Natural killer cell (primary cell): ENCODE measurements at regions not wholly inside any gene's neighbourhood (a gene's known extent, or its start where the extent isn't known, plus 50 kb on each side); places are given as distances from the start of the nearest gene placed in this dataset.
"Not testable (repeated sequence)": the region's sequence is repeated elsewhere in the genome, so short reads cannot be mapped to it uniquely, and the experiment has no call there.

Source experiments
- ATAC-seq, 3 donors: fragments of 150-1000 bp in 2 of 3; fragments of 200-7000 bp in 1 of 3; cut with Tn5 transposase; 1 replicate in 1 of 3; 2 replicates in 2 of 3; pipeline ENCODE4 v1.10.0; 2021; ENCODE audit warnings: mild to moderate bottlenecking in 2 of 3, moderate library complexity in 2 of 3
- DNase-seq, 2 donors: peaks; one replicate each; pipeline versions ENCODE4 v3.0.0 to v3.0.0-alpha.2; 2013 to 2021; ENCODE audit warnings: mixed read lengths in 1 of 2
- H3K27ac ChIP-seq: one replicate; pipeline ENCODE4 v1.5.1; 2013; ENCODE audit warnings: mild to moderate bottlenecking, low read length
- H3K27me3 ChIP-seq: one replicate; pipeline ENCODE4 v1.6.1; 2013; ENCODE audit warnings: low read length; ENCODE audit not compliant: control insufficient read depth, insufficient read depth
- H3K36me3 ChIP-seq: one replicate; pipeline ENCODE4 v1.6.1; 2013; ENCODE audit warnings: low read length; ENCODE audit not compliant: control insufficient read depth, insufficient read depth
- H3K4me1 ChIP-seq: one replicate; pipeline ENCODE4 v1.6.1; 2013; ENCODE audit warnings: low read length; ENCODE audit not compliant: control insufficient read depth, insufficient read depth
- H3K4me3 ChIP-seq: one replicate; pipeline ENCODE4 v1.5.1; 2013; ENCODE audit warnings: low read length
- H3K9me3 ChIP-seq: one replicate; pipeline ENCODE4 v1.6.1; 2013; ENCODE audit warnings: low read length; ENCODE audit not compliant: control insufficient read depth, insufficient read depth
- H3K27ac Mint-ChIP-seq, 2 donors: one replicate each; pipeline ENCODE4 v1.8.0; 2022; ENCODE audit warnings: mild to moderate bottlenecking in 2 of 2, mixed read lengths in 2 of 2, moderate library complexity in 1 of 2
- H3K27me3 Mint-ChIP-seq, 2 donors: one replicate each; pipeline ENCODE4 v1.8.0; 2022; ENCODE audit warnings: low read depth in 2 of 2, mixed read lengths in 2 of 2
- H3K36me3 Mint-ChIP-seq: one replicate; pipeline ENCODE4 v1.8.0; 2022; ENCODE audit warnings: mixed read lengths
- H3K4me1 Mint-ChIP-seq, 2 donors: one replicate each; pipeline ENCODE4 v1.8.0; 2022; ENCODE audit warnings: mixed read lengths in 2 of 2
- H3K4me3 Mint-ChIP-seq: one replicate; pipeline ENCODE4 v1.8.0; 2022; ENCODE audit warnings: mild to moderate bottlenecking, moderate library complexity, mixed read lengths
- H3K9me3 Mint-ChIP-seq, 2 donors: one replicate each; pipeline ENCODE4 v1.8.0; 2022; ENCODE audit warnings: mixed read lengths in 2 of 2
- WGBS: methylation state at CpG from one replicate; pipeline ENCODE4 v1.1.7; 2013; ENCODE audit warnings: missing lambda C conversion rate; ENCODE audit not compliant: insufficient coverage; 5-methylcytosine and 5-hydroxymethylcytosine counted together
- intact Hi-C: fragments of 100-400 bp; cut with micrococcal nuclease; formaldehyde crosslinking; loops from one replicate; pipeline ENCODE4 v1.14.2; 2022
- TF ChIP-seq, protein P1 (sequence below): fragments of 200-600 bp; IDR thresholded peaks from one replicate; pipeline ENCODE4 v1.8.0; 2022; ENCODE audit warnings: antibody characterized with exemption

DNA sequence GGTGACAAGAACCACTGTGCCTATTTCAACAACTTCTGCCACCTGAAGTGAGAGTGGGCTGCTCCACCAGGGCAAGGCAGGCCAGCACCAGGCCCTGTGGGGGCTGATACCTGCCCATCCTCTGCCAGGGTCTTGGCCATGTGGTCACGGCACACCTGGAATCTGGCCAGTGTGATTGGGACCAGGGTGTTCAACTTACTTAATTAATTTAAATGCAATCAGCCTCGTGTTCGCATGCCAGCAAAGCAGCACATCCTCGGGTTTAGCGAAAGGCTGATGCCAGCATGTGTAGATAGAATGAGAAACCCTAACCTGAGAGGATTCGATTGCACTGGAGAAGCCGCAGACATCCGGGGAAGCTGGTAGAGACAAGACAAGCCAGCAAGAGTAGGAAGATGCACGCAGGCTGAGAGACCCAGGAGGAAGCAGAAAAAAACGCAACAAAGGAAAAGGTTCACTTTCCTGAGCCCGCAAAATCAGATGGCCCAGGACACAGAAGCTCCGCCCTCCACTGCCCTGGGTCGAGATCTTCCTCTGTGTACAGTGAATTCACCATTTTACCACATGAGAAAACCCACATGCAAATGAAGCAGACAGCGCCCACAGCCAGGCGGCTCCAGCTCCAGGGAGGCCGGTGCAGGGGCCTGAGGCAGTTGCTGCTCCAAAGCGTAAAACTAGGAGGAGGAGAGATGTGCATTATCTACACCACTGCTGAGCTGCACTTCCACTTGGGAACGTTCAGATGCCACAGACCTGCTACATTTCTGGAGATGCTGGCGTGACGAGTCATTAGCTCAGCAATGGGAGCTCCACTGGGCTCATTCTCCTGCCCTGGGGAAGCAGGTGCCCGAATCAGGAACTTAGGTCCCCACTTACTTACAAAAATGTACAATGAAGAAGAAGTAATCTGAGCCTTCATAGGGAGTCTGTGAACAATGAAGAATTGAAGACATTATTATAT, 92.1 kb downstream of the TMEM18 start:
- H3K9me3 ChIP-seq, result no peaks in the 10 kb centered on the region
- H3K4me3 Mint-ChIP-seq, result peak overlapping the region; percentile 53
- H3K4me1 Mint-ChIP-seq, result peaks cover 11% of the 10 kb centered on the region in 2 donors
- H3K36me3 Mint-ChIP-seq, result no peaks in the 10 kb centered on the region
- peak overlapping the region in 1 of 2 donors; percentile 53 for H3K27ac Mint-ChIP-seq
- no peaks in the 10 kb centered on the region for H3K9me3 Mint-ChIP-seq
- peak; percentile 84 to 98 (median 96) for ATAC-seq
- peak; percentile 23 to 67 for DNase-seq
- peaks cover 17% of the 10 kb centered on the region for H3K4me1 ChIP-seq
- TF ChIP-seq, protein P1, sequence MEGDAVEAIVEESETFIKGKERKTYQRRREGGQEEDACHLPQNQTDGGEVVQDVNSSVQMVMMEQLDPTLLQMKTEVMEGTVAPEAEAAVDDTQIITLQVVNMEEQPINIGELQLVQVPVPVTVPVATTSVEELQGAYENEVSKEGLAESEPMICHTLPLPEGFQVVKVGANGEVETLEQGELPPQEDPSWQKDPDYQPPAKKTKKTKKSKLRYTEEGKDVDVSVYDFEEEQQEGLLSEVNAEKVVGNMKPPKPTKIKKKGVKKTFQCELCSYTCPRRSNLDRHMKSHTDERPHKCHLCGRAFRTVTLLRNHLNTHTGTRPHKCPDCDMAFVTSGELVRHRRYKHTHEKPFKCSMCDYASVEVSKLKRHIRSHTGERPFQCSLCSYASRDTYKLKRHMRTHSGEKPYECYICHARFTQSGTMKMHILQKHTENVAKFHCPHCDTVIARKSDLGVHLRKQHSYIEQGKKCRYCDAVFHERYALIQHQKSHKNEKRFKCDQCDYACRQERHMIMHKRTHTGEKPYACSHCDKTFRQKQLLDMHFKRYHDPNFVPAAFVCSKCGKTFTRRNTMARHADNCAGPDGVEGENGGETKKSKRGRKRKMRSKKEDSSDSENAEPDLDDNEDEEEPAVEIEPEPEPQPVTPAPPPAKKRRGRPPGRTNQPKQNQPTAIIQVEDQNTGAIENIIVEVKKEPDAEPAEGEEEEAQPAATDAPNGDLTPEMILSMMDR, result no peak
- 23% methylated on average over 20 of the region's 21 CpGs for WGBS
- H3K4me3 ChIP-seq, result no peak overlapping the region
- H3K36me3 ChIP-seq, result no peaks in the 10 kb centered on the region
- intact Hi-C loops, result no loop called here
- H3K27ac ChIP-seq, result no peak overlapping the region
- peaks cover 8% of the 10 kb centered on the region for H3K27me3 ChIP-seq
- peaks cover 34 to 41% of the 10 kb centered on the region in 2 donors for H3K27me3 Mint-ChIP-seq

DNA sequence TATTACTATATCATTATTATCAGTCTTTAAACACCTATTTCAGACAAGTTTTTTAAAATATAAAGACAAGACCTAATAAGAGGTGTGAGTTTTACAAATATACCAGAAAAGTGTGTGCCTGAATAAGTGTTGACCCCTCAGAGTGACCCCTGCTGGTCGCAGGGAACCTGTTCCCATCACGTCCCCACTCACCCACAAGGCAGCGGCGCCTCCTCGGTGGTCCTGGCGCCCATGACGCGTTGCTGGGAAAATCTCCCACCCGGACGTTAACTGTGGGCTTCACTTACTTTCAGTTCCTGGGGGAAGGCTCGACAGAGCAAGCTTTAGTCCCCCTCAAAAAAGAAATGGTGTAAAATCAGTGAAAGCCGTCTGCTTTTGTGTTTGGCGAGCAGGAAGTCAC, 93.5 kb downstream of the TMEM18 start:
- H3K9me3 Mint-ChIP-seq, result no peaks in the 10 kb centered on the region
- intact Hi-C loops, result no loop called here
- H3K27ac Mint-ChIP-seq, result no peak overlapping the region
- H3K4me1 Mint-ChIP-seq, result peaks cover 11% of the 10 kb centered on the region in 2 donors
- no peaks in the 10 kb centered on the region for H3K36me3 ChIP-seq
- no peaks in the 10 kb centered on the region for H3K9me3 ChIP-seq
- no peak for DNase-seq
- no peak overlapping the region for H3K27ac ChIP-seq
- no peak overlapping the region for H3K4me3 ChIP-seq
- TF ChIP-seq, protein P1, result no peak
- H3K27me3 Mint-ChIP-seq, result peaks cover 25 to 36% of the 10 kb centered on the region in 2 donors
- ATAC-seq, result no peak
- no peaks in the 10 kb centered on the region for H3K36me3 Mint-ChIP-seq
- H3K4me3 Mint-ChIP-seq, result no peak overlapping the region
- peaks cover 8% of the 10 kb centered on the region for H3K27me3 ChIP-seq
- WGBS, result 89% methylated on average over 13 of the region's 13 CpGs
- peaks cover 17% of the 10 kb centered on the region for H3K4me1 ChIP-seq

DNA sequence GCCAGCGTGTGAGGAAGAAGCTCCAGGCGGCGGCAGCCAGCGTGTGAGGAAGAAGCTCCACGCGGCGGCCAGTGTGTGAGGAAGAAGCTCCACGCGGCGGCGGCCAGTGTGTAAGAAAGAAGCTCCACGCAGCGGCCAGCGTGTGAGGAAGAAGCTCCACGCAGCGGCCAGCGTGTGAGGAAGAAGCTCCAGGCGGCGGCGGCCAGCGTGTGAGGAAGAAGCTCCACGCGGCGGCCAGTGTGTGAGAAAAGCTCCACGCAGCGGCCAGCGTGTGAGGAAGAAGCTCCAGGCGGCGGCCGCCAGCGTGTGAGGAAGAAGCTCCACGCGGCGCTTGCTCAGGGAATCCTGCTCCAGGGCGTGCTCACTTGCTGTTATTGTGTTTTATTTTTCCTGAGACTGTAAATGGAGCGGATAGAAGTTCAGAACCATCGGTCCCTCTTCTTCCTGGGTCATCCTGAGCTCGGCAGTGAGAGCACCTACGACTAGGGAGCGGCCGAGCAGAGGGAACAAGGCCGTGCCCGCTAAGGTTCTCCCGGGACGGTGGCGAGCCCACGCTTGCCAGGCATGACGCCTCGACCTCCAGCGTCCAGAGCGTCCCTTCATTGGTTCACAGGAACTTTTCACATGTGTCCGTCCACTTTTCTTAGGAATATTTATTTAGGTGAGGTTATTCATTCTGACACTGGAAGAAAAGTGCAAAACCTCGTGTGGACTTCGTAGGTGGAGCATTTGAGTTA, 94.2 kb downstream of the TMEM18 start:
- Histone ChIP-seq H3K9me3 (no peaks in the 10 kb centered on the region), H3K27me3 (peaks cover 8% of the 10 kb centered on the region), H3K4me3 (no peak overlapping the region), H3K27ac (no peak overlapping the region), H3K36me3 (no peaks in the 10 kb centered on the region), H3K4me1 (peaks cover 17% of the 10 kb centered on the region)
- ATAC-seq (no peak), DNase-seq (no peak)
- Mint-ChIP-seq H3K27me3 (peaks cover 21 to 41% of the 10 kb centered on the region in 2 donors), H3K4me3 (no peak overlapping the region), H3K9me3 (no peaks in the 10 kb centered on the region), H3K27ac (no peak overlapping the region), H3K36me3 (no peaks in the 10 kb centered on the region), H3K4me1 (peaks cover 11% of the 10 kb centered on the region in 2 donors)
- WGBS, result 93% methylated on average over 54 of the region's 54 CpGs
- TF ChIP-seq, protein P1, result no peak
- intact Hi-C loops, result no loop called here

DNA sequence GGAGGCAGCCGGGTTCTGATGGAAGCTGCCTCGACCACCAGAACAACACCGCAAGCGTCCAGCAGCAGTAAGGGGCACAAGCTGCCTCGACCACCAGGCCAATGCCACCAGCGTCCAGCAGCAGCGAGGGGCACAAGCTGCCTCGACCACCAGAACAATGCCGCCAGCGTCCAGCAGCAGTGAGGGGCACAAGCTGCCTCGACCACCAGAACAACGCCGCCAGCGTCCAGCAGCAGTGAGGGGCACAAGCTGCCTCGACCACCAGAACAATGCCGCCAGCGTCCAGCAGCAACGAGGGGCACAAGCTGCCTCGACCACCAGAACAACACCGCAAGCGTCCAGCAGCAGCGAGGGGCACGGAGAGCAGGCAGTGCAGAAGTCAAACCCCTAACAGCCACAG, 94.9 kb downstream of the TMEM18 start:
- not testable (repeated sequence) for ATAC-seq, H3K36me3 Mint-ChIP-seq, H3K4me3 Mint-ChIP-seq

More for the DNA sequence above, 94.9 kb downstream of the TMEM18 start:
- H3K27me3 ChIP-seq, H3K27ac ChIP-seq, H3K36me3 ChIP-seq, H3K4me3 ChIP-seq, H3K27ac Mint-ChIP-seq, H3K9me3 Mint-ChIP-seq, H3K9me3 ChIP-seq, intact Hi-C loops, DNase-seq: not testable (repeated sequence)
- peaks cover 17% of the 10 kb centered on the region for H3K4me1 ChIP-seq
- Mint-ChIP-seq H3K4me1 (peaks cover 11% of the 10 kb centered on the region in 2 donors), H3K27me3 (peaks cover 20 to 48% of the 10 kb centered on the region in 2 donors)
- WGBS, result 89% methylated on average over 23 of the region's 23 CpGs
